Left lung (tissue), 4 donors: ENCODE measurements at regions not wholly inside any gene's neighbourhood (a gene's known extent, or its start where the extent isn't known, plus 50 kb on each side); places are given as distances from the start of the nearest gene placed in this dataset.

Experiments
- ATAC-seq: fragments of 200-7000 bp; cut with Tn5 transposase; one replicate; pipeline ENCODE4 v1.9.1; 2020; ENCODE audit warnings: moderate library complexity
- DNase-seq, 4 donors: peaks; one replicate each; pipeline ENCODE4 v3.0.0-alpha.2; 2013 to 2020
- H3K27ac ChIP-seq, 2 donors: fragments of 200-600 bp; sonication (generic) in 1 of 2; one replicate each; pipeline versions ENCODE4 v1.5.0 to v1.8.0; 2020 to 2021
- H3K27me3 ChIP-seq, 2 donors: fragments of 200-600 bp; sonication (generic) in 1 of 2; one replicate each; pipeline versions ENCODE4 v1.5.0 to v1.8.0; 2020 to 2021
- H3K36me3 ChIP-seq, 2 donors: fragments of 200-600 bp; sonication (generic) in 1 of 2; one replicate each; pipeline versions ENCODE4 v1.5.0 to v1.8.0; 2020 to 2021
- H3K4me1 ChIP-seq, 2 donors: fragments of 200-600 bp; one replicate each; pipeline ENCODE4 v1.8.0; 2021
- H3K4me3 ChIP-seq, 2 donors: fragments of 200-600 bp; sonication (generic) in 1 of 2; one replicate each; pipeline versions ENCODE4 v1.5.0 to v1.8.0; 2020 to 2021; ENCODE audit warnings: mild to moderate bottlenecking in 1 of 2
- H3K9me3 ChIP-seq, 2 donors: fragments of 200-600 bp; sonication (generic) in 1 of 2; one replicate each; pipeline versions ENCODE4 v1.5.0 to v1.8.0; 2020 to 2021
- intact Hi-C, 2 donors: fragments of 100-400 bp; cut with DNase I; formaldehyde crosslinking; loops; one replicate each; pipeline versions ENCODE4 v1.11.2 to v1.14.2; 2022
- TF ChIP-seq, protein P1 (sequence below), 2 donors: fragments of 200-600 bp; sonication (generic) in 1 of 2; IDR thresholded peaks; one replicate each; pipeline versions ENCODE4 v1.5.0 to v1.8.0; 2021; ENCODE audit warnings: antibody characterized with exemption in 2 of 2
- donor health status: DM: no; HTN: yes; CAD: no.
- donor health status: DM: no; HTN: no; CAD: no.

DNA sequence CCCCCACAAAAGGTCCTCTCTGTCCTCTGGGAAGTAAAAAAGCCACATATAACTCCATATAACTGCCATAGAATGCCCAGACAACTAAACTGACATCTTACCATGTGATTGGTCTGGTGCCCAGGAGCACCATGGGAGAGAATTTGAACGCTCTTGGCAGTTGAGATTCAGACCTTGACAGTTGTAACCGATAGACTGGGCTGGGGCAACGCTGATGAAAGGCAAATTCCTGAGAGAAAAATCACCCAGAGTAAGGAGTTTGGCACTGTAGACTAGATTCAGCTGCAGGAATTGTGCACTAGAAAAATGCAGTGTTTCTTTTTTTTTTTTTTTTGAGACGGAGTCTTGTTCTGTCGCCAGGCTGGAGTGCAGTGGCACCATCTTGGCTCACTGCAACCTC, 240.5 kb downstream of the SOX2 start:
- no peaks in the 10 kb centered on the region for H3K27me3 ChIP-seq
- peaks cover 0 to 1% of the 10 kb centered on the region in 2 donors for H3K9me3 ChIP-seq
- H3K4me1 ChIP-seq = no peaks in the 10 kb centered on the region
- TF ChIP-seq, protein P1, sequence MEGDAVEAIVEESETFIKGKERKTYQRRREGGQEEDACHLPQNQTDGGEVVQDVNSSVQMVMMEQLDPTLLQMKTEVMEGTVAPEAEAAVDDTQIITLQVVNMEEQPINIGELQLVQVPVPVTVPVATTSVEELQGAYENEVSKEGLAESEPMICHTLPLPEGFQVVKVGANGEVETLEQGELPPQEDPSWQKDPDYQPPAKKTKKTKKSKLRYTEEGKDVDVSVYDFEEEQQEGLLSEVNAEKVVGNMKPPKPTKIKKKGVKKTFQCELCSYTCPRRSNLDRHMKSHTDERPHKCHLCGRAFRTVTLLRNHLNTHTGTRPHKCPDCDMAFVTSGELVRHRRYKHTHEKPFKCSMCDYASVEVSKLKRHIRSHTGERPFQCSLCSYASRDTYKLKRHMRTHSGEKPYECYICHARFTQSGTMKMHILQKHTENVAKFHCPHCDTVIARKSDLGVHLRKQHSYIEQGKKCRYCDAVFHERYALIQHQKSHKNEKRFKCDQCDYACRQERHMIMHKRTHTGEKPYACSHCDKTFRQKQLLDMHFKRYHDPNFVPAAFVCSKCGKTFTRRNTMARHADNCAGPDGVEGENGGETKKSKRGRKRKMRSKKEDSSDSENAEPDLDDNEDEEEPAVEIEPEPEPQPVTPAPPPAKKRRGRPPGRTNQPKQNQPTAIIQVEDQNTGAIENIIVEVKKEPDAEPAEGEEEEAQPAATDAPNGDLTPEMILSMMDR (IDR thresholded peaks at IDR 0.05) = no peak
- no peak overlapping the region for H3K4me3 ChIP-seq
- DNase-seq (no peak), ATAC-seq (no peak)
- intact Hi-C loops = no loop called here
- H3K36me3 ChIP-seq = no peaks in the 10 kb centered on the region
- no peak overlapping the region for H3K27ac ChIP-seq

- Histone ChIP-seq H3K4me3 (no peak overlapping the region), H3K27me3 (no peaks in the 10 kb centered on the region), H3K4me1 (no peaks in the 10 kb centered on the region), H3K36me3 (no peaks in the 10 kb centered on the region), H3K27ac (no peak overlapping the region), H3K9me3 (peaks cover 0 to 1% of the 10 kb centered on the region in 2 donors)
- no peak for ATAC-seq
- intact Hi-C loops = no loop called here
- no peak for DNase-seq
- TF ChIP-seq, protein P1 (IDR thresholded peaks at IDR 0.05) = no peak
Observed at GRCh38 chr3:181952929-181953328, 241.2 kb downstream of the SOX2 start.

GRCh38 chr3:181955566-181955965, 243.8 kb downstream of the SOX2 start:
- DNase-seq (no peak), ATAC-seq (no peak)
- Histone ChIP-seq H3K4me1 (no peaks in the 10 kb centered on the region), H3K27ac (no peak overlapping the region), H3K27me3 (no peaks in the 10 kb centered on the region), H3K9me3 (peaks cover 0 to 1% of the 10 kb centered on the region in 2 donors), H3K4me3 (no peak overlapping the region), H3K36me3 (no peaks in the 10 kb centered on the region)
- TF ChIP-seq, protein P1 (IDR thresholded peaks at IDR 0.05) = no peak
- intact Hi-C loops = no loop called here

DNA sequence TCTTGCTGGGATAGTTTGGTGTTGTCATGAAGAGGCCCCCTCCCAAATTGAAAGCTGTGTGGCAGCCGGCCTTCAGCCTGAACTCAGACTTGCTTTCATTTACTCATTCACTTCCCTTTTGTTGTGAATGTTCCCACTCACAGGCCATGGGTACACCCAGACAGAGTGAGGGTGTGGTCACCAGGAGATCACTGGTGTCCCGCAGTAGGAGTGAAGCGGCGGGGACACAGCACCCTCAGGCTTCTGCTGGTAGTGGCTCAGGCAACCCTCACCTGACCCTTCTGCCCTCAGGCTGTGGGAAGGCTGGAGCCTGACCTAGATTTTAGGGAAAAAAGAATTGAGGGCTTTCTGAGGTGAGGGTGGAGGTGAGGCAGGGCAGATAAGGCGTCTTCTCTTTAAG, 244.4 kb downstream of the SOX2 start:
- H3K9me3 ChIP-seq = peaks cover 0 to 1% of the 10 kb centered on the region in 2 donors
- H3K4me1 ChIP-seq = no peaks in the 10 kb centered on the region
- H3K27ac ChIP-seq = no peak overlapping the region
- ATAC-seq (no peak), DNase-seq (no peak)
- H3K4me3 ChIP-seq = no peak overlapping the region
- no peaks in the 10 kb centered on the region for H3K27me3 ChIP-seq
- TF ChIP-seq, protein P1 (IDR thresholded peaks at IDR 0.05) = no peak
- intact Hi-C loops = no loop called here
- H3K36me3 ChIP-seq = no peaks in the 10 kb centered on the region

DNA sequence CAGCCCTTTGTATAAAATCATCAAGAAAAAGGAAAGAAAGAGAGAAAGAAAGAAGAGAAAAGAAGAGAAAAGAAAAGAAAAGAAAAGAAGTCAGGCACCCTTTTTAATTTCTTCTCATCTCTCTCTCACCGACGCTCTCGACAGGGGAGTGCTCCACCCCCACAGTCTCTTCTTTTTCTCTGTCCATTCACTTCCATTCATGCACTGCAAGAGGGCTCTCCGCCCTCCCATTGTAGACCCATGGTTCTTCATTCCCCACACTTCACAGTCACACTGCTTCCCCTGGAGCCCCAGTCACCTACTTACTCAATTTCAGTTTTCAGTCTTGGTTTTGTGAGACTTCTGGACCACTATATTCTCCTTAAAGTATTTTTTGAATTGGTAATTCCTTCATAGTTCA, 254.7 kb downstream of the SOX2 start:
- ATAC-seq = no peak
- TF ChIP-seq, protein P1 (IDR thresholded peaks at IDR 0.05) = no peak
- Histone ChIP-seq H3K9me3 (no peaks in the 10 kb centered on the region), H3K27ac (no peak overlapping the region), H3K36me3 (no peaks in the 10 kb centered on the region), H3K4me1 (no peaks in the 10 kb centered on the region), H3K27me3 (no peaks in the 10 kb centered on the region), H3K4me3 (no peak overlapping the region)
- no peak for DNase-seq
- intact Hi-C loops = no loop called here
